WTC11 (cell line): ENCODE measurements at regions not wholly inside any gene's neighbourhood (a gene's known extent, or its start where the extent isn't known, plus 50 kb on each side); places are given as distances from the start of the nearest gene placed in this dataset.

Source experiments
- ATAC-seq: fragments of 200-7000 bp; cut with Tn5 transposase; 2 replicates; pipeline ENCODE4 v1.10.0; 2021; ENCODE audit warnings: mild to moderate bottlenecking, moderate library complexity
- CTCF ChIA-PET: fragments of 300-600 bp; sonication (Branson Sonifier 250); formaldehyde crosslinking; loops from one replicate; lab custom pipeline; 2021; ENCODE audit warnings: antibody characterized with exemption; lab: Charles Lee
- POLR2A ChIA-PET: fragments of 350-600 bp; sonication (Branson Sonifier 250); formaldehyde crosslinking; loops from one replicate; lab custom pipeline; 2021; ENCODE audit warnings: antibody characterized with exemption; lab: Charles Lee
- DNase-seq: peaks from one replicate; pipeline ENCODE4 v3.0.0; 2021; ENCODE audit warnings: low spot score
- H3K27ac Mint-ChIP-seq: 2 replicates; pipeline ENCODE4 v1.8.0; 2021; ENCODE audit warnings: mixed read lengths
- H3K27me3 Mint-ChIP-seq: 2 replicates; pipeline ENCODE4 v1.8.0; 2021; ENCODE audit warnings: low read depth, mild to moderate bottlenecking, moderate library complexity, mixed read lengths
- H3K36me3 Mint-ChIP-seq: 2 replicates; pipeline ENCODE4 v1.8.0; 2021; ENCODE audit warnings: mixed read lengths
- H3K4me1 Mint-ChIP-seq: 2 replicates; pipeline ENCODE4 v1.8.0; 2022; ENCODE audit warnings: mixed read lengths
- H3K4me3 Mint-ChIP-seq: 2 replicates; pipeline ENCODE4 v1.8.0; 2021; ENCODE audit warnings: mild to moderate bottlenecking, moderate library complexity, mixed read lengths
- H3K9me3 Mint-ChIP-seq: 2 replicates; pipeline ENCODE4 v1.8.0; 2021; ENCODE audit warnings: mixed read lengths
- AR ChIP-seq: fragments of 250-450 bp; sonication (Bioruptor Pico); IDR thresholded peaks from 2 replicates; pipeline ENCODE4 v1.9.0; 2021; ENCODE audit warnings: mild to moderate bottlenecking
- ATF3 ChIP-seq: sonication (generic); formaldehyde crosslinking; conservative IDR thresholded peaks from 2 replicates; pipeline ENCODE4 v1.8.1; 2022; ENCODE audit warnings: mild to moderate bottlenecking, missing genetic modification reagents
- E2F1 ChIP-seq: sonication (generic); formaldehyde crosslinking; IDR thresholded peaks from 2 replicates; pipeline ENCODE4 v1.8.0; 2022; ENCODE audit warnings: mild to moderate bottlenecking, missing genetic modification reagents
- FOXP4 ChIP-seq: sonication (generic); formaldehyde crosslinking; IDR thresholded peaks from 2 replicates; pipeline ENCODE4 v1.8.0; 2022; ENCODE audit warnings: mild to moderate bottlenecking, missing genetic modification reagents
- GRHL2 ChIP-seq: fragments of 250-450 bp; sonication (Bioruptor Pico); IDR thresholded peaks from 2 replicates; pipeline ENCODE4 v1.8.0; 2022; ENCODE audit warnings: mild to moderate bottlenecking, moderate library complexity; ENCODE audit not compliant: insufficient replicate concordance, severe bottlenecking
- GTF2I ChIP-seq: fragments of 250-450 bp; sonication (Bioruptor Pico); conservative IDR thresholded peaks from 2 replicates; pipeline ENCODE4 v1.4.0; 2021; ENCODE audit warnings: mild to moderate bottlenecking
- IRF1 ChIP-seq: sonication (generic); formaldehyde crosslinking; IDR thresholded peaks from 2 replicates; pipeline ENCODE4 v1.8.0; 2023; ENCODE audit warnings: missing genetic modification reagents
- IRF2 ChIP-seq: sonication (generic); formaldehyde crosslinking; IDR thresholded peaks from 2 replicates; pipeline ENCODE4 v1.8.0; 2022; ENCODE audit warnings: low read depth, missing genetic modification reagents, borderline replicate concordance
- KAT7 ChIP-seq: sonication (generic); formaldehyde crosslinking; IDR thresholded peaks from 2 replicates; pipeline ENCODE4 v1.8.1; 2023; ENCODE audit warnings: missing genetic modification reagents, mild to moderate bottlenecking, borderline replicate concordance
- NR2C2 ChIP-seq: sonication (generic); formaldehyde crosslinking; IDR thresholded peaks from 2 replicates; pipeline ENCODE4 v1.8.0; 2022; ENCODE audit warnings: mild to moderate bottlenecking, missing genetic modification reagents
- PRRX2 ChIP-seq: fragments of 250-450 bp; sonication (Bioruptor Pico); IDR thresholded peaks from 2 replicates; pipeline ENCODE4 v1.8.0; 2021; ENCODE audit warnings: mild to moderate bottlenecking
- RORB ChIP-seq: fragments of 250-450 bp; sonication (Bioruptor Pico); IDR thresholded peaks from 2 replicates; pipeline ENCODE4 v1.9.0; 2021; ENCODE audit warnings: mild to moderate bottlenecking
- STAT6 ChIP-seq: sonication (generic); formaldehyde crosslinking; conservative IDR thresholded peaks from 2 replicates; pipeline ENCODE4 v1.8.1; 2023; ENCODE audit warnings: mild to moderate bottlenecking, low read depth, missing genetic modification reagents, moderate library complexity
- TCF7 ChIP-seq: sonication (generic); formaldehyde crosslinking; IDR thresholded peaks from 2 replicates; pipeline ENCODE4 v1.8.0; 2022; ENCODE audit warnings: mild to moderate bottlenecking, low read depth, missing genetic modification reagents, moderate library complexity
- TEAD1 ChIP-seq: sonication (generic); formaldehyde crosslinking; IDR thresholded peaks from 2 replicates; pipeline ENCODE4 v1.8.0; 2022; ENCODE audit warnings: mild to moderate bottlenecking, missing genetic modification reagents
- TEAD4 ChIP-seq: sonication (generic); formaldehyde crosslinking; IDR thresholded peaks from 2 replicates; pipeline ENCODE4 v1.8.0; 2022; ENCODE audit warnings: mild to moderate bottlenecking, missing genetic modification reagents
- ZBTB43 ChIP-seq: sonication (generic); formaldehyde crosslinking; IDR thresholded peaks from 2 replicates; pipeline ENCODE4 v1.8.1; 2023; ENCODE audit warnings: mild to moderate bottlenecking, missing genetic modification reagents
- ZMAT4 ChIP-seq: fragments of 250-450 bp; sonication (Bioruptor Pico); IDR thresholded peaks from 2 replicates; pipeline ENCODE4 v1.9.0; 2021; ENCODE audit warnings: mild to moderate bottlenecking
- ZNF121 ChIP-seq: sonication (generic); formaldehyde crosslinking; IDR thresholded peaks from 2 replicates; pipeline ENCODE4 v1.8.0; 2023; ENCODE audit warnings: missing genetic modification reagents

GRCh38 chr1:10912441-10912840, 100.0 kb upstream of the TARDBP start:
- no peak overlapping the region for H3K4me3 Mint-ChIP-seq
- peaks cover 22% of the 10 kb centered on the region for H3K4me1 Mint-ChIP-seq
- CTCF ChIA-PET: no interaction called here
- TF ChIP-seq KAT7 (no peak), TEAD1 (CRISPR knock-in tag) (no peak), IRF1 (CRISPR knock-in tag) (no peak), FOXP4 (CRISPR knock-in tag) (no peak)
- TF ChIP-seq, all 79 proteins: peak for 0
- Mint-ChIP-seq H3K27ac (no peak overlapping the region), H3K36me3 (no peaks in the 10 kb centered on the region), H3K27me3 (no peaks in the 10 kb centered on the region), H3K9me3 (no peaks in the 10 kb centered on the region)
- no peak for DNase-seq
- ATAC-seq: no peak
- POLR2A ChIA-PET: no interaction called here

GRCh38 chr1:10914056-10914455, 98.4 kb upstream of the TARDBP start:
- Mint-ChIP-seq H3K4me1 (peaks cover 12% of the 10 kb centered on the region), H3K27me3 (no peaks in the 10 kb centered on the region), H3K9me3 (no peaks in the 10 kb centered on the region), H3K4me3 (no peak overlapping the region), H3K27ac (no peak overlapping the region), H3K36me3 (no peaks in the 10 kb centered on the region)
- ATAC-seq (no peak), DNase-seq (no peak)
- ChIA-PET POLR2A (no interaction called here), CTCF (no interaction called here)
- TF ChIP-seq IRF1 (CRISPR knock-in tag) (no peak), PRRX2 (no peak), ZNF121 (CRISPR knock-in tag) (no peak), NR2C2 (CRISPR knock-in tag) (no peak), IRF2 (CRISPR knock-in tag) (no peak), RORB (CRISPR knock-in tag) (no peak), TCF7 (no peak), KAT7 (no peak), ATF3 (CRISPR knock-in tag) (no peak), ZMAT4 (CRISPR knock-in tag) (no peak), GRHL2 (no peak), STAT6 (CRISPR knock-in tag) (no peak), E2F1 (no peak), ZBTB43 (CRISPR knock-in tag) (no peak), AR (CRISPR knock-in tag) (no peak), TEAD4 (no peak), GTF2I (no peak)
